ENCODE measurements at regions not wholly inside any gene's neighbourhood (a gene's known extent, or its start where the extent isn't known, plus 50 kb on each side); places are given as distances from the start of the nearest gene placed in this dataset.
"Not testable (repeated sequence)": the region's sequence is repeated elsewhere in the genome, so short reads cannot be mapped to it uniquely, and the experiment has no call there.

DNA sequence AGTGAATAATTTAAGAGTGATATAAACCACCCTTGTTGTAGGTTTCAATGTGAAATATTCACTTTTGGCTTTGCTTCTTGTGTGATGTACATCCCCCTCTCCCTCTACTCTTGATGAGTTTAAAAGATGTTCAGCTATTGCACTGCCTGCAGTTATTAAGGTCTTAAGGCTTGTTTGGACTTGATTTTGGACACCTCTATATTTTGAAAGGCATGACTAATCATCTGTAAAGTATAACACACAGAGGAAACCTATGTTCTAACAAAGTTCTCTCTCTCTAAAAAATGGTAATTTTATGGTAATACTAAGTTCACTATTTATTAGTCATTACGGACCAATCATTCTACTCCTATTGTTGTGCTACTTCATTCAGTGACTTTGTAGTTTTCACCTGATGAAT, 1719.9 kb downstream of the GRIK2 start:
- DNase-seq: no peak

GRCh38 chr6:103107985-103108384, 1714.5 kb downstream of the GRIK2 start:
- no peak for DNase-seq

DNA sequence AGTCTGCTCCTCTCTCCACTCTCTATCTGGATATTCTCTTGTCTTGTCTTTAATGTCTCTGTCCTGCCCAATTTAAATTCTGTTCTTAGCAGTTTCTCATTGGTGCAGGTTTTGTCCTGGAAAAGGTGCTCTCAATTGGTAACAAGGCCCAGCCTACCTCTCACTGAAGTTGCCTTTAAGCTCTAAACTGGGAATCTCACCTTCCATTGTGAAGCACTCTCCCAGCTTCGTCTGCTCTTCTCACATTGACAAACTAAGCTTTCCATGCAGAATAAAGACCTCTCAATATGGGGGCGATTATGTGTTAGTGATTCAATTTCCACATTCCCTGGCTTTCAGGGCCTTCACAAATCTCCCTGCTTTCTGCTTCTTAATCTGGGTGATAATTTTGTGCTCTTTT, 1712.2 kb downstream of the GRIK2 start:
- no peak for DNase-seq

DNA sequence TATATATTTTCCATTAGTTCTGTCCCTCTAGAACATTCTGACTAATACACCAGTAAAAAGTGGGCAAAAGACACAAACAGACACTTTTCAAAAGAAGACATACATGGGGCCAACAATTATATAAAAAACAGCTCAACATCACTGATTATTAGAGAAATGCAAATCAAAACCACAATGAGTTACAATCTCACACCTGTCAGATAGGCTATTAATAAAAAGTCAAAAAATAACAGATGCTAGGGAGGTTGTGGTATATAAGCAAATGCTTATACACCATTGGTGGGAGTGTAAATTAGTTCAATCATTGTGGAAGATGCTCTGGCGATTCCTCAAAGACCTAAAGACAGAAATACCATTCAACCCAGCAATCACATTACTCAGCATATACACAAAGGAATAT, 1707.8 kb downstream of the GRIK2 start:
- no peak for DNase-seq

DNA sequence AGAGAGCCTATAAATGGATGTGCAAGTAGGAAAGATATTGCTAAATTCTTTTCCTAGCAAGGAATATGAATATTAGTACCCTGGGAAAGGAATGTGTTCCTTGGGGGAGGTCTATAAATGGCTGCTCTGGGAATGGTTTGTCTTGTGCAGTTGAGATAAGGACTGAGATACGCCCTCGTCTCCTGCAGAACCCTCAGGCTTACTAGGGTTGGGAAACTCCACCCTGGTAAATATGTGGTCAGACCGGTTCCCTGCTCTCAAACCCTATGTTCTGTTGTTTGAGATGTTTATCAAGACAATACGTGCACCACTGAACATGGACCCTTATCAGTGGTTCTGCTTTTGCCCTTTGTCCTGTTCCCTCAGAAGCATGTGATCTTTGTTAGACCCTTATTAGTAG, 1698.9 kb downstream of the GRIK2 start:
- not testable (repeated sequence) for DNase-seq

GRCh38 chr6:103085801-103086200, 1692.3 kb downstream of the GRIK2 start:
- DNase-seq: no peak

DNA sequence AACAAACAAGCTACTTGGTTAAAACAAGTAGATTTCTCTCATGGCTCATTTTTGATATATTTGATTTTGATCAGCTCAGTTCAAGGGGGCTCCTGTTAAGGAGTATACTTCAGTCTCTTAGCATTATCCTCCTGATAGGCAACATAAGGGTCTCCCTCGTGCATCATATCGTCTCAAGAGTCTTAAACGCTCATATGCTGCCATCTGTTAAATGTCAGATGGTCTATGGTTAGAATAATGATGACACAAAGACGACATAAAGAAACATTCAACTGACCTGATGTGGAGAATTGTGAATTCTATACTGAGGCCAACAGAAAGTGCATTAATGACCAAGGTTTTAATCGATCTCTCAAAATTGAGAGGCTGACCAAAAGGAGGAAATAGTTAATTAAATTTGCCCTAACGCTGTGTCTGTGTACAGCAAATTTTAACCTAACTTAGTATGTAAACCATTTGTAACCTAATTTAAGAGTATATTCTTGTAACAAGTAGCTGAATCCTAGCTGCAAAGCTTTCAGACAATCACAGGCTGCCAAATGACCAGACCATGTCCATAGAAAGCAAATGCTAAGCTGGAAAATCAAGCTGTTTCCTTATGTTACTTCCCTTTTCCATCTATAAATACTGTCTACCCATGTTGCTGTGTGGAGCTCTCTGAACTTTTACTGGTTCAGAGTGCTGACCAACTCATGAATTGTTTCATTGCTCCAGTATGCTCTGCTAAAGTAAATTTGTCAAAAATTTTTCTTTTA, 1688.5 kb downstream of the GRIK2 start:
- DNase-seq: no peak

DNA sequence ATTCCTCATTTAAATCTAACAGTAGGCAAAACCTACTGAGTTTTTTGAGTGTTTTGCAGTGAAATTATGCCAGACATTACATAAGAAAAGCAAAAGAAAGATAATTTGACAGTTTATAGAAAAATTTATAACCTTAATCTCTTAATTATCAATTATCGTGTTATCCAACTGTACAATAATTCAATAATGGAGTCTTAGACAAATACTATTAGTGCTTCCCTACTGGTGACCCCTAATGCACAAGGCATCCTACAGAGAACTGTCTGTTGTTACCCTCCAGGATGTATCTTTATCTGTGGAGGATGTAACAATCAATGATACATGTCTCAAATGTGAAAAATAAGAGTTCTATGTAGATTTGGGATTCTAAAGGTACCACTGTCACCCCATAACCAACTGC, 1687.6 kb downstream of the GRIK2 start:
- no peak for DNase-seq

GRCh38 chr6:103080497-103080896, 1687.0 kb downstream of the GRIK2 start:
- no peak for DNase-seq

DNA sequence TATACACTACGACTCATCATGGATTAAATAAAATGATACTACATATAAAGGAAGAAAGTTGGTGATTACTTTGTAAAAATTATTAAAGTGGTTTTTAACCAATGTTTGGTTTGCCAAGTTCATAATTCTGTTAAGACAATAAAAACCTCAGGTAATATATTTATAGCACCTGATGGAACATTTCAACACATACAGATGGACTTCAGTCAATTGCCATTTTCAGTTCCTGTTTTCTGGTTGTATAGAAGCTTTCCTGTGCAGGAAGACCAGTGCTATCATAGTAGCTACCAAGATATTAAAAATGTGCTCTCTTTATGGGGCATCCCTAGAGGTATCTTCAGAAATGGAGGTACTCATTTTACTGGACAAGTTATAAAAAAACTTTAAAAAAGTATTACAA, 1686.4 kb downstream of the GRIK2 start:
- DNase-seq: no peak

DNA sequence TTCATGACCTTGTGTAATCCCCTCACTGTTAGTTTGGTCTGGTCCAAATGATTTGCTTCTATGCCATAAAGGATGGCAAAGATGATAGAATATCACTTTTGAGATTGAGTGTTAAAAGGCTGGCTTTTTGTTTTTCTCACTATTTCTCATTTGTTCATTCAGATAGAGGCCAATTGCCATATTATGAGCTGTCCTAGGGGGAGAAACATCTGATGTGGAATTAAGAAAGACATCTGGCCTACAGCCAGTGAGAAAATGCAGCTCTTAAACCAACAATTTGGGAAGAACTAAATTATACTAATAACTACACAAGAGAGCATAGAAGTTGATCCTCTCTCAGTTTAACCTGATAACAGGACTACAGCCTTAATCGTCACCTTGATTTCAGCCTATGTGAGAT, 1668.6 kb downstream of the GRIK2 start:
- no peak for DNase-seq

- DNase-seq: no peak
Measured at GRCh38 chr6:103047567-103047966, 1654.1 kb downstream of the GRIK2 start.

DNA sequence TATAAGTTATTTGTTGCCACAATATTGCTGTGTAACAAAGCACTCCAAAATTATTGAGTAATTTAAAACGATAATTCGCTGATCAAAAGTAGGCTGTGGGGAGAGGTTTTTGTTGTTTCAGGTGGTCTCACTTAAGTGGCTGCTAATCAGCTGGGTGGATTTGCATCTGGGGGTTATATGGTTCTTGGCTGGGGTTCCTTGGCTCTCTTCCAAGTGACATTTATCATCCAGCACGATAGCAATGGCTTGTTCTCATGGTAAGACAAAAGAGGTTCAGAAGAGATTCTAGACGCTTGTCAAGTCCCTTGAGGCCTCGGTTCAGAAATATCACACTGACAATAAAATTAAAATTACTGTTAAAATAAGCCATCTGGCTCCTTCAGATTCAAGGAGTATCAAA, 1648.8 kb downstream of the GRIK2 start:
- no peak for DNase-seq

DNA sequence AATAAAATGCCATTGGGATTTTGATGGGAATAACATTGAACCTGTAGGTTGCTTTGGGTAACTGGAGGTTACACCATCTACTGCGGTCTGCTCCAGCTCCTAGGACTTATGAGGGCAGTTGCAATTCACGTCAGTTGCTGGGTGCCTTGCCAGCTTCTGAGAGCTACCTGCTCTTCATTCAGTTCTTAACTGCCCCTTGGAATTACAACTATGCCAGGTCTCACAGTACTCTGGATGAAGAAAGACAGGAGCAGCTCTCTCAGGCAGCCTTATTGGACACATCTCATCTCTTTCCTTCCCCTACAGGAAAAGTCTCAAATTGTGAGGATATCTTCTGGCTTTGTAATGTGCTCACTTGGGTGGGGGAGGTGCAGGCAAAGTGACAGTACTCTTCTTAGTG, 1643.3 kb downstream of the GRIK2 start:
- DNase-seq: no peak

DNA sequence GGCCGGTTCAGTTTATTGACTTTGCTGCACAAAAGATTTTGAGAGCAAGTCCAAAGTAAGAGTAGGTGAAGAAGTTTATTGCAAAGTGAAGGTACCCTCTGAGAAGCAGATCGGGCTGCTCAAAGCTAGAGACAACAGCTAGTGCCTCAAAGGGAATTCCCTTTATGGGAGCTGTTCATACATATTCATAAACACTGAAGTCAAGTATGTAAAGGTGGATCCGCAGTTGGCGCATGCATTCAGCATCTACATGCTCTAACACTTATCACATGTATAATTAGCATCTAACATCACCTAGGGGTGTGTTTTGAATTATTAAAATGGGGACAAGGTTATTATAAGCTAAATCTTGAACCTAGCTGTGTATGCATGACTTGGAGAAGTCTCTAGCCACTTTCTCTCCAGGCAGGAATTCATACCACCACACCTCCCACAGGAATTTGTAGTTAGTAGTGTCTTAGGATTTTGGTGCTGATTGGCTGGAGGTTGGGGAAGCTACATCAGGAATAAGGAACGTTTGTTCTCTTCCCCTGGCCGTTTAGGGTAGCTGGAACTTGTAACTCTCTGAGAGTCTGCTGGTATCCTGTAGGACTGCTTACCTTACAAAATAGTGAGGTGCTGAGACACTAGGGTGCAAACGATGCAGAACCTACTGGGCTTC, 1633.9 kb downstream of the GRIK2 start:
- no peak for DNase-seq

GRCh38 chr6:103018426-103018825, 1624.9 kb downstream of the GRIK2 start:
- no peak for DNase-seq

- DNase-seq: no peak
Measured at GRCh38 chr6:103017878-103018277, 1624.4 kb downstream of the GRIK2 start.

DNA sequence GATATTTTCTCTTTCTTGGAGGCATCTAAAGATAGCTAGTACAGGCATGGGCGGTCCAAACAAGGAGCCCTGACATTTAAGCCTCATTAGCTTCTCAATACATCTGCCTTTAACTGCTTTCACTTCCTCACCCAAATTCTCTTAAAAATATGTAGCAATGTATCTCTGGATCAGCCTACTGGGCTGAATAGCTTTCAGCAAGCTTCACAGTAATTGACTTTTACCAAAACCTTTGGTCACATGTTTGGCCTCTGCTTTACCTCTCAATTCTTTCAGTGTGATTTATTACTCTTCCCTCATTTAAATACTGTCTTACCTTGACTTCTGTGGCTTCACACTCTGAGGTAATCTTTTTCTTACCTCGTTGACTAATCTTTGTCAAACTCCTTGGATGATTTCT, 1618.1 kb downstream of the GRIK2 start:
- DNase-seq: no peak

DNA sequence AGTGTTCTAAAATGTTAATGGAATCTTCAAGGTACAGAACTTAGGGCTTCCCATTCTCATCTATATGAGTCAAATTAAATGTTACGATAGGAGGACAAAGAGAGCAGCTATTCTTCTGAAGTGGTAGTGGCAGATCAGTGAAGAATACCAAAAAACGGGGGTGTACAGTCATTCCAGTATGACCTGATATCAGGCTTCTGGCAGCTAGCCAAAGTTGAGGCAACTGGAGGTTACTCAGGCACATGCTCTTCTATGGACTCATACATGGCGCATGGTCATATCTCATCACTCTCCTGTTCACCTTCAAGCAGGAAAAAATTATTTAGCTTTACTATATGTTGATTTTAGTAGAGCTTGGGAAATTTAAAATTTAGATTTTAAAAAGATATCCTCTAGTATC, 1608.8 kb downstream of the GRIK2 start:
- no peak for DNase-seq

DNA sequence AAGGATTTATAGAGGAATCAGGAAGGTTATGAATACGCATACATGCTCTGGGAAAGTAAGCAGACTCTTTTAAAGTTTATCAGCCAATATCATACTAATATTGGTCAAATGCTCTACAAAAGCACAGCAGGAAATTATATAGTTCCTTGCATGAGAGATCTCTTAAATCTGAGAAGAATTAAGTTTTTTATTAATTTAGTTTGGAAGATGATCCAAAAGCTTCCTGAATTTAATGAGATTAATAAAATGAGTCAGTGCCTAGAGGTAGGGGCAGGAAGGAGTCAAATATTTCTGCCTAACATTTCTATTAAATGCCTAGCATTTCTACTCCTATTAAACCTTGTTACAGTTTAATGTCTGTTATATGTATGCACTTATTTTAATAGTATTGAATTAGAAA, 1608.2 kb downstream of the GRIK2 start:
- DNase-seq: no peak

DNA sequence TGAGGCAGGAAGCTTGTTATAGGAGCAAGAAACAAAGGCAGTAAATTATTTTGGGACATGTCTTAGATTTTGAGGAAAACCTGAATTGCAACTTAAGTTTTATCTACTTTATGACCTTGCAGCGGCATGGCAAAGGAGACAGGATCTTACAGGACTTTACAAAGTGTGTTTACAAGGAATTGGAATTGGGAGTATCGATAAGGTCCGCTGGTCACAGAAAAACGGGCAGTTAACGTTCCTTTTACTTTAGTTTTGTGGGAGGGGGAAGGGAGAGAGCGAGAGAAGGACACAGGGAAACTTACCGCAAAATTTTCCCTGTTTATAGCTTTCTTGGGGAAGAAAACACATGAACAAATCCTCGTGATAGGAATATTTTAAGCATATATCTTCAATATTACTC, 1607.2 kb downstream of the GRIK2 start:
- DNase-seq: no peak

DNA sequence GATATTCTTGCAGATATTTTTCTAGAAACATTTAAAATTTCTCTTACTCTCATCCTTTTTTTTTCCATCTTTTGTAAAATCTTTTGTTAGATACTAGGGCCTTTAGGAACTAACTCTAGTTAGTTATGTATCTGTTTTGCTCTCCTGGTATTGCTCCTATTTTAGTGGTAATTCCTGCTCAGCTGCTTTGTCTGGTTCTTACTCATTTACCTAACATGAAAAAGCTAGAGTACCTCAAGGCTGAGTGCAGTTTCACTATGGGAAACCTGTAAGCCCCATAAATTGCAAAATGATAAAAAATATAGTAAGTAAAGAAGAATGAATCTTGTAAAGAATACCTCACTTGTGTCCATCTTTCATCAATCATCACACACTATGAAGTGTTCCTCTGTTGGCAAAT, 1602.0 kb downstream of the GRIK2 start:
- no peak for DNase-seq

DNA sequence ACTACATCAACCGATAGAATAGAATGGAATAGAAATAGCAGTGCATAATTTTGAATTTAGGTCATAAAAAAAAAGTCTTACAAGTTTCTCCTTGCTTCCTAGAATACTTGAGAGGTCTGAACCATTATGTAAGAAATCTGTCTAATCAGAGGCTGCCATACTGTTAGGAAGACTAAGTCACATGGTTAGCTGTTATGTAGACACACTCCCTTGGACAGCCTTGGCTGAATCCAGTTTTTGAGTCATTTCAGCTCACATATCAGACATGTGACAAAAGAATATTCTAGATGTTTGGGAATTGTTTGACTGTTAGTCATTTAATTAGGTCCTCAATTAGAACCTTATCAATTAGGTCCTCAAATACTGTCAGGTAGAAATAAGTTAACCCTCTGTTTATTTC, 1601.4 kb downstream of the GRIK2 start:
- DNase-seq: no peak

GRCh38 chr6:102986086-102986485, 1592.6 kb downstream of the GRIK2 start:
- DNase-seq: no peak

GRCh38 chr6:102984357-102984756, 1590.8 kb downstream of the GRIK2 start:
- no peak for DNase-seq

Data from CD4-positive, alpha-beta T cell treated with Interleukin-17A for 1 hour (primary cell).